ENCODE measurements at regions not wholly inside any gene's neighbourhood (a gene's known extent, or its start where the extent isn't known, plus 50 kb on each side); places are given as distances from the start of the nearest gene placed in this dataset.

- TF ChIP-seq CTCF (IDR thresholded peaks at IDR 0.05; ENCODE audit: poor library complexity) = no peak
- no peak for TF ChIP-seq EZH2phosphoT487 (IDR thresholded peaks at IDR 0.05; ENCODE audit: low read depth, severe bottlenecking, unreplicated experiment)
- TF ChIP-seq EZH2 (IDR thresholded peaks at IDR 0.05; ENCODE audit: borderline replicate concordance) = no peak
Measured at GRCh38 chr15:52857471-52857870, 67.3 kb upstream of the ONECUT1 start.
